ENCODE measurements at regions not wholly inside any gene's neighbourhood (a gene's known extent, or its start where the extent isn't known, plus 50 kb on each side); places are given as distances from the start of the nearest gene placed in this dataset.

- no peak overlapping the region for H2AFZ ChIP-seq
- no peaks in the 10 kb centered on the region for H3K9me3 ChIP-seq (ENCODE audit: low read depth)
- no peaks in the 10 kb centered on the region for H3K36me3 ChIP-seq (replicated peaks; ENCODE audit: insufficient read depth, low read depth)
- no peak overlapping the region for H3K4me2 ChIP-seq
- DNase-seq (ENCODE audit: low spot score), result no peak
- no peak overlapping the region for H3K27ac ChIP-seq
- H3K9me2 ChIP-seq (replicated peaks; ENCODE audit: insufficient read depth), result no peaks in the 10 kb centered on the region
- no peaks in the 10 kb centered on the region for H4K20me1 ChIP-seq (ENCODE audit: insufficient read depth, poor library complexity, severe bottlenecking)
- H3K27me3 ChIP-seq, result peaks cover 5% of the 10 kb centered on the region
- no peak for TF ChIP-seq EZH2 (IDR thresholded peaks at IDR 0.05; ENCODE audit: borderline replicate concordance)
- TF ChIP-seq CTCF (IDR thresholded peaks at IDR 0.05; ENCODE audit: poor library complexity), result no peak
- TF ChIP-seq EZH2phosphoT487 (IDR thresholded peaks at IDR 0.05; ENCODE audit: low read depth, severe bottlenecking, unreplicated experiment), result no peak
- no peaks in the 10 kb centered on the region for H3K4me1 ChIP-seq (ENCODE audit: insufficient read depth)
- 95% methylated on average over 1 of the region's 1 CpG for WGBS (ENCODE audit: low lambda C conversion rate, missing lambda C conversion rate)
- H3K4me3 ChIP-seq, result no peak overlapping the region
- no peaks in the 10 kb centered on the region for H3K79me2 ChIP-seq
Measured at GRCh38 chr13:97843189-97843588, 110.3 kb upstream of the IPO5 start.

GRCh38 chr13:97844151-97844550, 109.3 kb upstream of the IPO5 start:
- 82% methylated on average over 5 of the region's 5 CpGs for WGBS (ENCODE audit: low lambda C conversion rate, missing lambda C conversion rate)
- Histone ChIP-seq H3K4me1 (ENCODE audit: insufficient read depth) (no peaks in the 10 kb centered on the region), H3K79me2 (no peaks in the 10 kb centered on the region), H3K9me2 (replicated peaks; ENCODE audit: insufficient read depth) (no peaks in the 10 kb centered on the region), H3K4me3 (no peak overlapping the region), H3K9me3 (ENCODE audit: low read depth) (no peaks in the 10 kb centered on the region), H2AFZ (no peak overlapping the region), H3K27ac (no peak overlapping the region), H4K20me1 (ENCODE audit: insufficient read depth, poor library complexity, severe bottlenecking) (no peaks in the 10 kb centered on the region), H3K27me3 (peaks cover 5% of the 10 kb centered on the region), H3K36me3 (replicated peaks; ENCODE audit: insufficient read depth, low read depth) (no peaks in the 10 kb centered on the region), H3K4me2 (no peak overlapping the region)
- no peak for DNase-seq (ENCODE audit: low spot score)
- TF ChIP-seq EZH2phosphoT487 (IDR thresholded peaks at IDR 0.05; ENCODE audit: low read depth, severe bottlenecking, unreplicated experiment) (no peak), EZH2 (IDR thresholded peaks at IDR 0.05; ENCODE audit: borderline replicate concordance) (no peak), CTCF (IDR thresholded peaks at IDR 0.05; ENCODE audit: poor library complexity) (no peak)

- Histone ChIP-seq H3K9me3 (ENCODE audit: low read depth) (no peaks in the 10 kb centered on the region), H3K79me2 (no peaks in the 10 kb centered on the region), H3K4me2 (no peak overlapping the region), H3K4me3 (no peak overlapping the region), H3K27ac (no peak overlapping the region), H3K4me1 (ENCODE audit: insufficient read depth) (no peaks in the 10 kb centered on the region), H4K20me1 (ENCODE audit: insufficient read depth, poor library complexity, severe bottlenecking) (no peaks in the 10 kb centered on the region), H3K36me3 (replicated peaks; ENCODE audit: insufficient read depth, low read depth) (no peaks in the 10 kb centered on the region), H2AFZ (no peak overlapping the region), H3K27me3 (no peaks in the 10 kb centered on the region), H3K9me2 (replicated peaks; ENCODE audit: insufficient read depth) (no peaks in the 10 kb centered on the region)
- DNase-seq (ENCODE audit: low spot score), result no peak
- no peak for TF ChIP-seq EZH2 (IDR thresholded peaks at IDR 0.05; ENCODE audit: borderline replicate concordance)
- no peak for TF ChIP-seq EZH2phosphoT487 (IDR thresholded peaks at IDR 0.05; ENCODE audit: low read depth, severe bottlenecking, unreplicated experiment)
- TF ChIP-seq CTCF (IDR thresholded peaks at IDR 0.05; ENCODE audit: poor library complexity), result no peak
- WGBS (ENCODE audit: low lambda C conversion rate, missing lambda C conversion rate), result 94% methylated on average over 3 of the region's 3 CpGs
Measured at GRCh38 chr13:97848886-97849285, 104.6 kb upstream of the IPO5 start.

GRCh38 chr13:97849305-97849704, 104.2 kb upstream of the IPO5 start:
- no peak overlapping the region for H3K4me2 ChIP-seq
- 72% methylated on average over 4 of the region's 4 CpGs for WGBS (ENCODE audit: low lambda C conversion rate, missing lambda C conversion rate)
- no peaks in the 10 kb centered on the region for H3K36me3 ChIP-seq (replicated peaks; ENCODE audit: insufficient read depth, low read depth)
- H3K4me3 ChIP-seq, result no peak overlapping the region
- no peaks in the 10 kb centered on the region for H3K4me1 ChIP-seq (ENCODE audit: insufficient read depth)
- H4K20me1 ChIP-seq (ENCODE audit: insufficient read depth, poor library complexity, severe bottlenecking), result no peaks in the 10 kb centered on the region
- H3K79me2 ChIP-seq, result no peaks in the 10 kb centered on the region
- no peaks in the 10 kb centered on the region for H3K9me2 ChIP-seq (replicated peaks; ENCODE audit: insufficient read depth)
- H3K27me3 ChIP-seq, result no peaks in the 10 kb centered on the region
- peak; percentile 35 for DNase-seq (ENCODE audit: low spot score)
- TF ChIP-seq CTCF (IDR thresholded peaks at IDR 0.05; ENCODE audit: poor library complexity) (peak; percentile 55), EZH2phosphoT487 (IDR thresholded peaks at IDR 0.05; ENCODE audit: low read depth, severe bottlenecking, unreplicated experiment) (no peak)
- H3K27ac ChIP-seq, result no peak overlapping the region
- no peak overlapping the region for H2AFZ ChIP-seq
- H3K9me3 ChIP-seq (ENCODE audit: low read depth), result no peaks in the 10 kb centered on the region

Measured in hepatocyte (in vitro differentiated cells).